H7 (cell line): ENCODE measurements at regions not wholly inside any gene's neighbourhood (a gene's known extent, or its start where the extent isn't known, plus 50 kb on each side); places are given as distances from the start of the nearest gene placed in this dataset.

Source experiments
- DNase-seq: peaks from one replicate; pipeline ENCODE4 v3.0.0; 2012
- H3K27me3 ChIP-seq: 2 replicates; pipeline ENCODE4 v1.6.0; 2011; ENCODE audit warnings: mild to moderate bottlenecking, low read length; ENCODE audit not compliant: control insufficient read depth, insufficient read depth
- H3K36me3 ChIP-seq: replicated peaks from 2 replicates; pipeline ENCODE4 v1.5.1; 2011; ENCODE audit warnings: low read length; ENCODE audit not compliant: control insufficient read depth, insufficient read depth
- H3K4me3 ChIP-seq: 2 replicates; pipeline ENCODE4 v1.5.1; 2011; ENCODE audit warnings: low read depth, mild to moderate bottlenecking, control low read depth, low read length, moderate library complexity; ENCODE audit not compliant: insufficient read depth

GRCh38 chr17:5703736-5704135 is 119.4 kb upstream of the NLRP1 start:
- DNase-seq, result no peak
- no peaks in the 10 kb centered on the region for H3K27me3 ChIP-seq
- no peak overlapping the region for H3K4me3 ChIP-seq
- H3K36me3 ChIP-seq, result no peaks in the 10 kb centered on the region

GRCh38 chr17:5705081-5705875 is 121.0 kb upstream of the NLRP1 start:
- DNase-seq, result peak; percentile 76
- H3K27me3 ChIP-seq, result no peaks in the 10 kb centered on the region
- H3K36me3 ChIP-seq, result no peaks in the 10 kb centered on the region
- no peak overlapping the region for H3K4me3 ChIP-seq

- H3K4me3 ChIP-seq, result no peak overlapping the region
- no peaks in the 10 kb centered on the region for H3K27me3 ChIP-seq
- DNase-seq, result no peak
- no peaks in the 10 kb centered on the region for H3K36me3 ChIP-seq
Observed at GRCh38 chr17:5705876-5706576, 121.7 kb upstream of the NLRP1 start.

- DNase-seq, result peak; percentile 81
- H3K36me3 ChIP-seq, result no peaks in the 10 kb centered on the region
- no peaks in the 10 kb centered on the region for H3K27me3 ChIP-seq
- no peak overlapping the region for H3K4me3 ChIP-seq
Observed at GRCh38 chr17:5706577-5707210, 122.4 kb upstream of the NLRP1 start.

GRCh38 chr17:5707482-5707881 is 123.2 kb upstream of the NLRP1 start:
- H3K27me3 ChIP-seq, result no peaks in the 10 kb centered on the region
- no peak overlapping the region for H3K4me3 ChIP-seq
- H3K36me3 ChIP-seq, result no peaks in the 10 kb centered on the region
- DNase-seq, result no peak

- DNase-seq, result no peak
- H3K36me3 ChIP-seq, result no peaks in the 10 kb centered on the region
Observed at GRCh38 chr17:5708344-5708743, 124.0 kb upstream of the NLRP1 start.

GRCh38 chr17:5711344-5711743 is 127.0 kb upstream of the NLRP1 start:
- H3K27me3 ChIP-seq, result no peaks in the 10 kb centered on the region
- H3K36me3 ChIP-seq, result no peaks in the 10 kb centered on the region
- no peak for DNase-seq
- no peak overlapping the region for H3K4me3 ChIP-seq

More at GRCh38 chr17:5708344-5708743, 124.0 kb upstream of the NLRP1 start:
- no peaks in the 10 kb centered on the region for H3K27me3 ChIP-seq
- H3K4me3 ChIP-seq, result no peak overlapping the region

- Histone ChIP-seq H3K36me3 (no peaks in the 10 kb centered on the region), H3K27me3 (no peaks in the 10 kb centered on the region)
Observed at GRCh38 chr17:5714993-5715392, 130.7 kb upstream of the NLRP1 start.

GRCh38 chr17:5715478-5715877 is 131.2 kb upstream of the NLRP1 start:
- no peaks in the 10 kb centered on the region for H3K36me3 ChIP-seq
- H3K4me3 ChIP-seq, result no peak overlapping the region
- no peaks in the 10 kb centered on the region for H3K27me3 ChIP-seq
- DNase-seq, result no peak

More at GRCh38 chr17:5714993-5715392, 130.7 kb upstream of the NLRP1 start:
- no peak overlapping the region for H3K4me3 ChIP-seq
- no peak for DNase-seq

GRCh38 chr17:5718726-5719125 is 134.4 kb upstream of the NLRP1 start:
- H3K36me3 ChIP-seq, result no peaks in the 10 kb centered on the region
- H3K27me3 ChIP-seq, result no peaks in the 10 kb centered on the region
- H3K4me3 ChIP-seq, result no peak overlapping the region
- no peak for DNase-seq

- DNase-seq, result no peak
- no peaks in the 10 kb centered on the region for H3K36me3 ChIP-seq
- H3K27me3 ChIP-seq, result no peaks in the 10 kb centered on the region
- H3K4me3 ChIP-seq, result no peak overlapping the region
Observed at GRCh38 chr17:5719976-5720375, 135.7 kb upstream of the NLRP1 start.

- no peak for DNase-seq
- Histone ChIP-seq H3K4me3 (no peak overlapping the region), H3K27me3 (no peaks in the 10 kb centered on the region), H3K36me3 (no peaks in the 10 kb centered on the region)
Observed at GRCh38 chr17:5730373-5730772, 146.1 kb upstream of the NLRP1 start.

GRCh38 chr17:5740937-5741336 is 156.6 kb upstream of the NLRP1 start:
- peak; percentile 24 for DNase-seq
- no peak overlapping the region for H3K4me3 ChIP-seq
- no peaks in the 10 kb centered on the region for H3K36me3 ChIP-seq
- H3K27me3 ChIP-seq, result no peaks in the 10 kb centered on the region

GRCh38 chr17:5741810-5742209 is 157.5 kb upstream of the NLRP1 start:
- Histone ChIP-seq H3K27me3 (no peaks in the 10 kb centered on the region), H3K36me3 (no peaks in the 10 kb centered on the region), H3K4me3 (no peak overlapping the region)
- no peak for DNase-seq
